Urothelium cell line (cell line): ENCODE measurements at regions not wholly inside any gene's neighbourhood (a gene's known extent, or its start where the extent isn't known, plus 50 kb on each side); places are given as distances from the start of the nearest gene placed in this dataset.

ENCODE experiments used
- DNase-seq: peaks from one replicate; pipeline ENCODE4 v3.0.0; 2011; ENCODE audit warnings: low spot score, mixed read lengths
- FAIRE-seq: peaks from 2 replicates; lab custom pipeline; 2011; peaks lifted over from hg19 to GRCh38; lab: Jason Lieb, UNC

GRCh38 chr2:51251356-51251755 is 219.4 kb upstream of the NRXN1 start:
- FAIRE-seq (no peak), DNase-seq (no peak)

DNA sequence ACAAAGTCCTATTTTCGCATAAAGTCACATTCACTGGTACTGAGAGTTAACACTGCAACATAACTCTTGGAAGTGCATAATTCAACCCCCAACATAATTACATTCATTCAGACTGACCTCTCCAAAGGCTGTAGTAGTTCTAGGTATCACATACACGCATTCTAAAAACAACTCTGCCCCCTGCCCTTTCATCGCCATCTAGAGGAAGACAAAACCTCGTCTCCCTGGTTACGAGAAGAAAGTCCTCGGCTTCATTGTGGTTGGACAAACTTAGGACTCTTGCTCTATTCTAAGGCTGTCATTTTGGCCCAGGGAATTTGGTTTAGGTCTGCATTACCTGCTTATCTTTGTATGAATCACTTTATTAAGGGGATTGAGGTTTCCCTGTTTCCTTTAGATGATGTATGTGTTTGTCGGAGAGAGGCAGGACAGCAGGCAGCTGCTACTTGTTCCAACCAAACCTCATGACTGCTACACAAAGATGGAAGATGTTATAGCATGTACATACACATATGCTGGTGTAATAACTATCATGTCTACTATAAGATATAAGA is 215.4 kb upstream of the NRXN1 start:
- DNase-seq (no peak), FAIRE-seq (no peak)

DNA sequence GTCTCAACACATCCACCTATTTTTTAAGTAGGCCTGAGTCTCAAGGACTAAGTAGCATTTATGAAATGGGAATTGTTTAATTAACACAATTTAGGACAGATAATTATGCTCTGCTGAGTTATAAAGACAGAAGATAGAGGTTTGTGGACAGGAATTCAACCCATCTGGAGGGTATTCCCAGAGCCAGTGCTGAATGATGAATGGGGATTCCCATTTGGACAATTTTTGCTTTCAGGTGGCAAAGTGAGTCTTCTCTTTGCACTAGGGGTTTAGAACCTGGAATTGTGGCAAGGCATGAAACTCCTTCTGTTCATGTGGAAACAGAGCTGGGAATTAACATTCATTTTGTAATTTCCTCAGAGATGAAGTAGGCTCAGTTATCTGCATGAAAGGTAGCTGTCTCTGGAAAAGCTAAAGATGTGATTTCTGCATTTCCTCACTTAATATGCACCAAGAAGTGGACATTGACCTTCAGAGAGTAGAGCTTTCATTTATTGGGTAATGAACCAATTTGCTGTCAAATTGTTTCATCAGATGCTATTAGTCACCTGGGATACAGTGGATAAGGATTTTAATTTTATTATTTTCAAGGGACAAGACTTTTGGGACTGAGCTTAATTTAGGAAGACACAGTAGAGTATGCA is 212.1 kb upstream of the NRXN1 start:
- no peak for FAIRE-seq
- no peak for DNase-seq

GRCh38 chr2:51237626-51238271 is 205.8 kb upstream of the NRXN1 start:
- FAIRE-seq (no peak), DNase-seq (no peak)

GRCh38 chr2:51232027-51232426 is 200.1 kb upstream of the NRXN1 start:
- FAIRE-seq (no peak), DNase-seq (no peak)

DNA sequence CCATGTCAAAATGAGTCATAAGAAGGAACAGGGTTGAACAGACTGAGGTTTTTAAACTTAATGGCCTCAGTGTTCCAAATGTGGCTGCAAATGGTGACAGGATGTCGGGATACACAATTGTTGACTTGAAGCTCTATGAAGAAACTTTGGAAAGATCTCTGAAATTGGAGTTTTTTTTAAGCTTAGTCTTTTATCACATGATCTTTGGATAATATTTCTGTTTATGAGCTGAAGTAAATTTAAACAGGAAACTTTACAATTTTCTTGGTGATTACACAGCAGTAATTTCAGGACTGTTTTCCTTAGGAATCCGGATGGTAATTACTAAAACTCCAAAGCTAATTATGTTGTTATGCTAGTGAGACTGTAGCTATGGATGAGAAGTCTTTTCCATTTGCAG is 199.1 kb upstream of the NRXN1 start:
- no peak for FAIRE-seq
- no peak for DNase-seq

DNA sequence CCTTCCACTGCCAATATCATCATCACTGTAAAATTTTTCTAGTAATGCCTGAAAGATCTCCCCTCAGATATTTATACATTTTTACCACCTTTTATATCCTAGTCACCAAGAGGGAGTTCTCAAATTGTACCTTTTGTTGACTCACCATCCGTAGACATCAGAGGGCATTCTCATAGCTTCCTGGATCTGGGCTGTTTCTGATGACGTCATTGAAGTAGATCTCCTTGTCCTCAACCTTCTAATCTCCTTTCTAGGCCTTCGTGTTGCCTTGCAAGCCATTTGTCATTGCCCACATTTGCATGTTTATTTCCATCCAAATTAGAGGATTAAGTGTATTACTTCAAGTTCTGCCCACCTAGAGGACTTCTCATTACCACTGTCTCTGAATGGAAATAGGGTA is 193.4 kb upstream of the NRXN1 start:
- DNase-seq (no peak), FAIRE-seq (no peak)

DNA sequence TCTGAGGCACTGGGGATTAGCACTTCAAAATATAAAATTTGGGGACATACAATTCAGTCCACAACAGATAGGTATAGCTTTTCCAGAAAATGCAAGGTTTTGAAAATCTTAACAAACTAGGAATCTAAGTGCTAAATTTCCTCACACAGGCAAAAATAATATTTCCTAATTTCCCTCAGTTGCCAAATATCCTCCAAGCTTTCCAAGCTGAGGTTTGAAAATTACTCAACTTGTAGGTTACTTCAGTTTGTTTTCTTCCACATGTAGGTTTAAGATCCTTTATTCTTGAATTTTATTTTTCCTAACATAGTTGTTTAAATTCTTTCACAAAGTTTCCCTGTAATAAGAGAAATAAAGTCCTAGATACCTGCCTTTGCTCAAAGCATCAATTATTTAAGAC is 192.9 kb upstream of the NRXN1 start:
- no peak for DNase-seq
- no peak for FAIRE-seq

DNA sequence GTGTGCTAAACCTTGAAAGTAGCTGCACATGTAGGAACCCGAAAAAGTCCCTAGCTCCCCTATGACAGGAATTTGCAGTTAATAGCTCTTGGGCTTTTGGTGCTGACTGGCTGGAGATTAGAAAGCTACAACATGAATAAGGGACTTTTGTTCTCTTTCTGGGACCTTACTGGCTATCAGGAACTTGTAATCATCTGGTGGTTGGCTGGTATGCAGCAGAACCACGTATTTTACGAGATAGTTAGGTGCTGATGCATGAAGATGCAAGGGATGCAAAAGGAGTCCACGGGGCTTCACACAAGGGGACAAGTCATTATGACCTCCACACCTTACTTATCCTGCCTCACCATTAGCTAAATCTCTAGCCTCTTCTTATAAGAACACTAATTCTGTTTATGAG is 190.2 kb upstream of the NRXN1 start:
- DNase-seq (no peak), FAIRE-seq (no peak)

GRCh38 chr2:51220606-51221005 is 188.7 kb upstream of the NRXN1 start:
- DNase-seq (no peak), FAIRE-seq (no peak)

DNA sequence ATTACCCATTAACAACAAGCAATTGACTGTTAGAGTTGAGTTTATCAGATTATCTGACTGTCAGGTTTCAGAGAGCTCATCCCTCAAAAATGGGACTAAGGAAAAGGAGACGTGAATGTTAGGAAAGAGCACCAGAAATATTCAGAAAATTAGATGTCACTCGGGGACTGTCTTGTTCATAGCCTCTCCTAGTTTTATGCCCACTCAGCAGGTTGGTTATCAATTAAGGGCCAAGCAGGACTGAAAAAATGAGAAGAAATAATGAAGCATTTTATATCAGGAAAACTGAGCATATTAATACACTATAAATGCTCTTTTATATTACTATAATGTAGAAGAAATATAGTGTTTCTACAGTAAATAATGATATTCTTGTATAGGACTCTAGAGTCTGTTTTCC is 188.1 kb upstream of the NRXN1 start:
- DNase-seq (no peak), FAIRE-seq (no peak)

DNA sequence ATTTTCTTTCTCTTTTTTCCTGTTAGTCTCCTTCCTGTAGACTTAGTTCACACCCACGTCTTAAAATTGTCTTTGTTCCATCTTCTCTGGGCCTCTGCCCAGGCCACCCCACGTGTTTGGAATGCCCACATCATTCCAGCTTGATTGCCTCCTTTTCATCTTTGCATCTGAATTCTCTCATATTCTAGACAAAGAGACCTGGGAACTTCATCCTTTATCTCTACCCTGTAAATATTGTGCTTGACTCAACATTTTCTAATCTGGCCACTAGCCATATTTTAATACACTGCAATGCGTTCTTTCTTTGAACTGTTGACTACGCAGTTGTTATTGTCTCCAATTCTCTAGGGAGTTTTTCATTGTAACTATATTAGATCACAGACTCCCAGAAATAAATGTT is 187.5 kb upstream of the NRXN1 start:
- FAIRE-seq (peak; percentile 27), DNase-seq (peak; percentile 46)

DNA sequence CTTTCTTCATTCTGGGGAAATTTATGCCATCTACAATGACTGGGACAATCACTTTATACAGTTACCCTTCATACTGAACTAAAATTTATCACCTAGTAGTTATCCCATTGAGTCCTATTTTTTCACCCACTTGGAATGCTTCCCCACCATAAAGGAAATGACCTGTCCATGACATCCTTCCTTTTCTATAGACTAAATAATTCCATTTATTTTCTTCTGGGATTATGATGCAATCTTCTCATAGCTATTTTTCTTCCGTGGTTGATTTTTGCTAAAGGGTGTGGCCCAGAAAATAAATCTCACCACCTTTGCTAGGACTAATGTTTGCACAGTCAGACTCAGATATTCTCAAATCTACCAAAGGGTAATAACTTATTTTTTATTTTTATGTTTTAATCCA is 186.1 kb upstream of the NRXN1 start:
- FAIRE-seq: no peak
- DNase-seq: no peak

- FAIRE-seq: no peak
Observed at GRCh38 chr2:51213826-51214225, 181.9 kb upstream of the NRXN1 start.

GRCh38 chr2:51212374-51212773 is 180.4 kb upstream of the NRXN1 start:
- no peak for DNase-seq
- FAIRE-seq: no peak

More at GRCh38 chr2:51213826-51214225, 181.9 kb upstream of the NRXN1 start:
- no peak for DNase-seq

GRCh38 chr2:51208521-51208920 is 176.6 kb upstream of the NRXN1 start:
- FAIRE-seq: no peak
- no peak for DNase-seq

- FAIRE-seq: no peak
Observed at GRCh38 chr2:51201295-51201694, 169.4 kb upstream of the NRXN1 start.

GRCh38 chr2:51194656-51195055 is 162.7 kb upstream of the NRXN1 start:
- DNase-seq: no peak
- FAIRE-seq: no peak

More at GRCh38 chr2:51201295-51201694, 169.4 kb upstream of the NRXN1 start:
- no peak for DNase-seq

DNA sequence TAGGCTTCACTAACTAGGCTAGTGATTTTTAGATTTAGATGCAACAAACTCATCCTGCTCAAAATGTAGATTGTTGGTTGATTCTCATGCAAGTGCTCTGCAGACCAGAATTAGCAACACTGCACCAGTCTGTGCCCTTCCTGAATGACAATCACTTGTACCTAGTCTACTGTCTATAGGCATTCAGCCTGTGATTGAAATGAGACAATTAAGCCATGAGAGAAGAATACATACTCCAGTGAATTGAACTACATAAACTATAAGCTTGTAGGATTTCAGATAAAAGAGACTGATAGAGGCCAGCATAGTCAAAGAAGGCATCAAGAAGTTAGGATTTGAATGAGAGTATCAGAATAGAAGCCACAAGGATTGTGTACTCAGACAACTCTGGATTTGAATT is 138.3 kb upstream of the NRXN1 start:
- FAIRE-seq: no peak
- DNase-seq: no peak

DNA sequence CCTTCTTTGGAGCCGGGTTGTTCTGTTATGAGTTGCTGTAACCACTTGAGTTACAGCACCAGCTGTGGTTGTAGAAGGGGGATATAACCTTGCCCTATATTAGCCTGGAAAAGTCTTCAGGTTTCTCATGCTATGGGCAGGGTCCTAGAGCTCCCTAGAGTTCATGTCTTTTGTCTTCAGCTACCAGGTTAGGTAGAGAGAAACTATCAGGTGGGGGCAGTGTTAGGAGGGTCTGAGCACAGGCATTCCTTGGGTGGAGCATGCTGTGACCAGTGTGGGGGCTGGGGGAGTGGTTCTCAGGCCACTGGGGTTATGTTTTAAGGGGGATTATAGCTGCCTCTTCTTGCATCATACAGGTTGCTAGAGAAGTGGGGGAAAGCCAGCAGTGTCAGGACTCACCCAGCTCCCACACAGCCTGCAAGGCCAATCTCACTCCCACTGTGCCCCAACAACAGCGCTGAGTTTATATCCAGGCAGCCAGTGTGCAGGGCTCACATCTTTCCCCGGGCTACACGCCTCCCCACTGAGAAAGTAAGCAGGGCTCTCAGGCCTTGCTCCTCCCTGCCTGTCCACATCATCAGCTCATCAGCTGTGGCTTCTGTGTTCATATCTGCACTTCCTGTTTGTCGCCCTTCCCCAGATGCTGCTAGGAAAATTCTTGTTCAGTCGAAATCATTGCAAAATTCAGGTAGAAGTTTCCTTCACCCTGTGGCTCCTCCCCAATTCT is 133.8 kb upstream of the NRXN1 start:
- FAIRE-seq: no peak
- no peak for DNase-seq

DNA sequence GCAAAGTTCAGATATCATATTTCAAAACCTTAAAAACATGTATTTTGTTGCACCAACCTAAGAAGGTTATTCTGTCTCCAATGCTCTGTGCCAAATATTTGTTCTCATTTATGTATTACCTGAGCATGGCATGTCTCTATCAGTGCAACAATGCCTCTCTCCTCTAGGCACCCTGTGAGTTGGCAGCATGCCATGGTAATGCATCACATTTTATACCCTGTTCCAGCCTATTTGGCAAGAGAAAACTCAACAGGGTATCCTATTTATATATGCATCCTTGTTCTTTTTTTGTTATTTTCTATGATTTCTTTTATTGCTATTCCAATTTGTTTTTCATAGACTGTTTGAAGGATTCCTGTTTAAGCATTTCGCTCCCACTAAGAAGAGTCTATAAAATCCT is 126.3 kb upstream of the NRXN1 start:
- FAIRE-seq: peak; percentile 66
- DNase-seq: no peak

GRCh38 chr2:51153236-51153635 is 121.3 kb upstream of the NRXN1 start:
- DNase-seq (no peak), FAIRE-seq (no peak)
